Pons (tissue), 1 donor: ENCODE measurements at regions not wholly inside any gene's neighbourhood (a gene's known extent, or its start where the extent isn't known, plus 50 kb on each side); places are given as distances from the start of the nearest gene placed in this dataset.

ENCODE experiments used
- DNase-seq: peaks from one replicate; pipeline ENCODE4 v3.0.0-alpha.2; 2016; ENCODE audit warnings: low spot score

- DNase-seq: no peak
These were observed 319.3 kb upstream of the UBE2E3 start for GRCh38 chr2:180660881-180661685.

- no peak for DNase-seq
These were observed 320.2 kb upstream of the UBE2E3 start for GRCh38 chr2:180660207-180660606.

- DNase-seq: no peak
These were observed 323.4 kb upstream of the UBE2E3 start for GRCh38 chr2:180657054-180657453.

- peak; percentile 30 for DNase-seq
These were observed 324.0 kb upstream of the UBE2E3 start for GRCh38 chr2:180656455-180656847.

GRCh38 chr2:180655842-180656454 lies 324.5 kb upstream of the UBE2E3 start:
- peak; percentile 88 for DNase-seq

- DNase-seq: no peak
These were observed 325.0 kb upstream of the UBE2E3 start for GRCh38 chr2:180655393-180655792.

- DNase-seq: no peak
These were observed 326.9 kb upstream of the UBE2E3 start for GRCh38 chr2:180653481-180653880.

- DNase-seq: no peak
These were observed 327.6 kb upstream of the UBE2E3 start for GRCh38 chr2:180652794-180653193.

- no peak for DNase-seq
These were observed 328.8 kb upstream of the UBE2E3 start for GRCh38 chr2:180651596-180651995.

GRCh38 chr2:180647621-180648020 lies 332.8 kb upstream of the UBE2E3 start:
- no peak for DNase-seq

- DNase-seq: no peak
These were observed 333.2 kb upstream of the UBE2E3 start for GRCh38 chr2:180647221-180647620.

- DNase-seq: no peak
These were observed 333.6 kb upstream of the UBE2E3 start for GRCh38 chr2:180646756-180647155.

- no peak for DNase-seq
These were observed 335.7 kb upstream of the UBE2E3 start for GRCh38 chr2:180644709-180645108.

- DNase-seq: no peak
These were observed 349.6 kb upstream of the UBE2E3 start for GRCh38 chr2:180630756-180631155.

- no peak for DNase-seq
These were observed 355.2 kb upstream of the UBE2E3 start for GRCh38 chr2:180625006-180625844.

- no peak for DNase-seq
These were observed 358.2 kb upstream of the UBE2E3 start for GRCh38 chr2:180621941-180622918.

GRCh38 chr2:180621366-180621765 lies 359.0 kb upstream of the UBE2E3 start:
- DNase-seq: no peak

GRCh38 chr2:180618570-180618969 lies 361.8 kb upstream of the UBE2E3 start:
- DNase-seq: no peak

GRCh38 chr2:180614776-180615175 lies 365.6 kb upstream of the UBE2E3 start:
- DNase-seq: no peak

- no peak for DNase-seq
These were observed 370.6 kb upstream of the UBE2E3 start for GRCh38 chr2:180609626-180610340.

GRCh38 chr2:180607514-180608049 lies 372.8 kb upstream of the UBE2E3 start:
- DNase-seq: no peak
